Tibial artery (tissue), 4 donors: ENCODE measurements at regions not wholly inside any gene's neighbourhood (a gene's known extent, or its start where the extent isn't known, plus 50 kb on each side); places are given as distances from the start of the nearest gene placed in this dataset.
A peak's percentile ranks its signal among the peaks of the same experiment; 100 is the strongest.

Experiments used
- DNase-seq, 2 donors: peaks; one replicate each; pipeline ENCODE4 v3.0.0-alpha.2; 2019
- H3K27ac ChIP-seq, 2 donors: fragments of 200-600 bp; sonication (generic) in 1 of 2; 1 replicate in 1 of 2; 2 replicates in 1 of 2; pipeline ENCODE4 v1.5.1; 2018 to 2019; ENCODE audit warnings: mild to moderate bottlenecking in 1 of 2
- H3K27me3 ChIP-seq, 2 donors: fragments of 200-600 bp; sonication (generic) in 1 of 2; one replicate each; pipeline versions ENCODE4 v1.5.1 to v1.6.0; 2016 to 2019
- H3K36me3 ChIP-seq, 3 donors: fragments of 200-600 bp; sonication (generic) in 2 of 3; one replicate each; pipeline ENCODE4 v1.5.1; 2016 to 2019; ENCODE audit warnings: mild to moderate bottlenecking in 2 of 3
- H3K4me1 ChIP-seq, 4 donors: fragments of 200-600 bp; sonication (generic) in 2 of 4; 1 replicate in 3 of 4; 2 replicates in 1 of 4; pipeline ENCODE4 v1.5.1; 2016 to 2019
- H3K4me3 ChIP-seq, 2 donors: fragments of 200-600 bp; sonication (generic) in 1 of 2; 1 replicate in 1 of 2; 2 replicates in 1 of 2; pipeline ENCODE4 v1.5.1; 2018 to 2019; ENCODE audit warnings: mild to moderate bottlenecking in 2 of 2
- H3K9me3 ChIP-seq, 3 donors: fragments of 200-600 bp; sonication (generic) in 1 of 3; one replicate each; pipeline ENCODE4 v1.5.1; 2016 to 2019
- intact Hi-C: fragments of 100-400 bp; cut with DNase I; formaldehyde crosslinking; loops from one replicate; pipeline ENCODE4 v1.15.0; 2023; ENCODE audit warnings: low total_unique reads
- TF ChIP-seq, protein P1 (sequence below), 2 experiments: fragments of 200-600 bp in 1 of 2; fragments of 450-650 bp in 1 of 2; IDR thresholded peaks; one replicate each; pipeline ENCODE4 v1.5.1; 2017 to 2019; ENCODE audit warnings: antibody characterized with exemption in 2 of 2, mild to moderate bottlenecking in 1 of 2, moderate library complexity in 1 of 2

DNA sequence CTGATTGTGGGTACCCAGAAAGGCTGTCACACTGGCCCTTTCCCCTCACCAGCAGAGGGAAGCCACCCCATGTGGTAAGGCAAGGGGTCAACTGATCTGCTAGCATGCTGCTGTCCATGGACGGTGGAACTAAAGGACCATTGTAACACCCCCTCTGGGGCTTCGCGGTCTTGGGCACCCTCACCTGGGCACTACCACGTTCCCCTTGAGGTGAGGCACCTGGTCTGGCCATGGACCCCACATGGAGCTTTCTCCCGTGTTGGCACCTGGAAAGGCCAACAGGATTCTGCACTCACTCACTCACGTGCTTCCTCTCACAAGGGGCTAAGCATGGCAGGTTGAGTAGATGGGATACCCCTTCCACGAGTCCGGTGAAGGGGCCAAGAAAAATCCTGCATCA is 72.0 kb upstream of the RFX3 start:
- intact Hi-C loops: no loop called here
- Histone ChIP-seq H3K27me3 (no peaks in the 10 kb centered on the region), H3K9me3 (no peaks in the 10 kb centered on the region), H3K27ac (no peak overlapping the region), H3K36me3 (no peaks in the 10 kb centered on the region), H3K4me1 (no peaks in the 10 kb centered on the region), H3K4me3 (no peak overlapping the region)
- TF ChIP-seq, protein P1, sequence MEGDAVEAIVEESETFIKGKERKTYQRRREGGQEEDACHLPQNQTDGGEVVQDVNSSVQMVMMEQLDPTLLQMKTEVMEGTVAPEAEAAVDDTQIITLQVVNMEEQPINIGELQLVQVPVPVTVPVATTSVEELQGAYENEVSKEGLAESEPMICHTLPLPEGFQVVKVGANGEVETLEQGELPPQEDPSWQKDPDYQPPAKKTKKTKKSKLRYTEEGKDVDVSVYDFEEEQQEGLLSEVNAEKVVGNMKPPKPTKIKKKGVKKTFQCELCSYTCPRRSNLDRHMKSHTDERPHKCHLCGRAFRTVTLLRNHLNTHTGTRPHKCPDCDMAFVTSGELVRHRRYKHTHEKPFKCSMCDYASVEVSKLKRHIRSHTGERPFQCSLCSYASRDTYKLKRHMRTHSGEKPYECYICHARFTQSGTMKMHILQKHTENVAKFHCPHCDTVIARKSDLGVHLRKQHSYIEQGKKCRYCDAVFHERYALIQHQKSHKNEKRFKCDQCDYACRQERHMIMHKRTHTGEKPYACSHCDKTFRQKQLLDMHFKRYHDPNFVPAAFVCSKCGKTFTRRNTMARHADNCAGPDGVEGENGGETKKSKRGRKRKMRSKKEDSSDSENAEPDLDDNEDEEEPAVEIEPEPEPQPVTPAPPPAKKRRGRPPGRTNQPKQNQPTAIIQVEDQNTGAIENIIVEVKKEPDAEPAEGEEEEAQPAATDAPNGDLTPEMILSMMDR (IDR thresholded peaks at IDR 0.05): no peak
- DNase-seq: no peak

GRCh38 chr9:3586066-3586465 is 60.3 kb upstream of the RFX3 start:
- Histone ChIP-seq H3K36me3 (peaks cover 0 to 4% (median 0%) of the 10 kb centered on the region in 3 donors), H3K27ac (no peak overlapping the region), H3K4me1 (no peaks in the 10 kb centered on the region), H3K27me3 (no peaks in the 10 kb centered on the region), H3K9me3 (peaks cover 4 to 32% (median 13%) of the 10 kb centered on the region in 3 donors), H3K4me3 (no peak overlapping the region)
- intact Hi-C loops: no loop called here
- TF ChIP-seq, protein P1 (IDR thresholded peaks at IDR 0.05): no peak
- DNase-seq: no peak

DNA sequence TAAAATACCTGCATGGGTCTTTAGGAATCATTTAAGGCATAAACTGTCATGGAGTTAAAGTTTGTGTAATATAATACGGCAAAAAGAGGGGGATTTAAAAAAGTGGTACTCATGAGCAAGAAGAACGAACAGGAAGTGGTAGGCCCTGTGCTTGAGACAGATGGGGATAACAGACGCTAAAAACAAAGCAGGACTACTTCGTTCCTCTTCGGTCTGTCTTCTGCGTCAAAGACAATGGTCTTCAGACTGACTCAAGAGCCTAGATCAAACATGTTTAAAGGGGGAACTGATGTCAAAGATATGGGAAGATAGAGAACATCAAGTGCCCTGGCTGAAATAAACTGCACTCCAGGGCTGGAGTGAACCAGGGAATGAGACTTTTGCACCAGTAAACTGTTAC is 59.8 kb upstream of the RFX3 start:
- intact Hi-C loops: no loop called here
- peaks cover 0 to 8% (median 0%) of the 10 kb centered on the region in 3 donors for H3K36me3 ChIP-seq
- no peak overlapping the region for H3K4me3 ChIP-seq
- no peaks in the 10 kb centered on the region for H3K4me1 ChIP-seq
- no peak overlapping the region for H3K27ac ChIP-seq
- peaks cover 4 to 32% (median 15%) of the 10 kb centered on the region in 3 donors for H3K9me3 ChIP-seq
- no peaks in the 10 kb centered on the region for H3K27me3 ChIP-seq
- no peak for DNase-seq
- TF ChIP-seq, protein P1 (IDR thresholded peaks at IDR 0.05): no peak

GRCh38 chr9:3578786-3579185 is 53.0 kb upstream of the RFX3 start:
- no peak for DNase-seq
- Histone ChIP-seq H3K27ac (no peak overlapping the region), H3K4me1 (no peaks in the 10 kb centered on the region), H3K9me3 (peaks cover 4 to 28% (median 9%) of the 10 kb centered on the region in 3 donors), H3K27me3 (no peaks in the 10 kb centered on the region), H3K36me3 (peaks cover 0 to 28% (median 0%) of the 10 kb centered on the region in 3 donors), H3K4me3 (no peak overlapping the region)
- intact Hi-C loops: no loop called here
- TF ChIP-seq, protein P1 (IDR thresholded peaks at IDR 0.05): no peak

DNA sequence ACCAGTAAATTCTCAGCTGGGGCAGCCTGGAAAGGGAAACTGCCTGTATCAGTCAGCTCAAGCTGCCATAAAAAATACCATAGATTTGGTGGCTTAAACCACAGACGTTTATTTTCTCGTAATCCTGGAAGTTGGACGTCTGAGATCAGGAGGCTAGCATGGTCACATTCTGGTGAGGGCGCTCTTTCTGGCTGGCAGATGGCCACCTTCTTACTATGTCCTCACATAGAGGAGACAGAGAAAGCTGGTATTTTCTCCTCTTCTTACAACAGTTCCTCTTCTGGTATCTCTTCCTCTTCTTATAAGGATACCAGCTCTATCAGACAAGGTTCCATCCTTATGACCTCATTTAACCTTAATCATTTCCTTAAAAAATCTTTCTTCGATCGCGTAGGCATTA is 50.5 kb upstream of the RFX3 start:
- H3K27ac ChIP-seq: no peak overlapping the region
- no peaks in the 10 kb centered on the region for H3K4me1 ChIP-seq
- peaks cover 0 to 26% (median 0%) of the 10 kb centered on the region in 3 donors for H3K36me3 ChIP-seq
- peaks cover 0 to 15% (median 5%) of the 10 kb centered on the region in 3 donors for H3K9me3 ChIP-seq
- TF ChIP-seq, protein P1 (IDR thresholded peaks at IDR 0.05): no peak
- intact Hi-C loops: no loop called here
- H3K4me3 ChIP-seq: no peak overlapping the region
- no peaks in the 10 kb centered on the region for H3K27me3 ChIP-seq
- DNase-seq: peak in 1 of 2 donors; percentile 31

DNA sequence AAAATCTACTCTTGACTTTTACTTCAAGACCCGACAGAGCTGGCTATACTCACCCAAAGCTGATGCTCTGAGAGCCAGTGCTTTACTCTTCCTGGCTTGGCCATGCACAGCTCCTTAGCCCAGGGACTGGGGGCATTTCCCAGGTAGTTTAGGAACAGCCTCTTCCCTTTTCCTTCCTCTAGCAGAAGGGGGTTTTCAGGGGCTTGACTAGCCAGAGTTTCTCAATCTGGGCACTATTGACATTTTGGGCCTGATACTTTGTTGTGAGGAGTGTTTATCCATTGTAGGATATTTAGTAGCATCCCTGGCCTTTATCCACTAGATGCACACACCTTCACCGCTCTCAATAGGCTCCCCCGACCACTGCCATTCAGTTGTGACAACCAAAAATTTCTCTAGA is 50.0 kb upstream of the RFX3 start:
- Histone ChIP-seq H3K27ac (no peak overlapping the region), H3K36me3 (peaks cover 0 to 21% (median 0%) of the 10 kb centered on the region in 3 donors), H3K4me3 (no peak overlapping the region), H3K27me3 (no peaks in the 10 kb centered on the region), H3K4me1 (no peaks in the 10 kb centered on the region), H3K9me3 (peaks cover 0 to 12% (median 0%) of the 10 kb centered on the region in 3 donors)
- DNase-seq: no peak
- TF ChIP-seq, protein P1 (IDR thresholded peaks at IDR 0.05): no peak
- intact Hi-C loops: no loop called here
